GM23248 (cell line): ENCODE measurements at regions not wholly inside any gene's neighbourhood (a gene's known extent, or its start where the extent isn't known, plus 50 kb on each side); places are given as distances from the start of the nearest gene placed in this dataset.

Source experiments
- EZH2 ChIP-seq: fragments of 200-600 bp; sonication (generic); IDR thresholded peaks from 2 replicates; pipeline ENCODE4 v1.6.1; 2018; ENCODE audit warnings: antibody characterized with exemption, mild to moderate bottlenecking; ENCODE audit not compliant: insufficient read depth, poor library complexity, severe bottlenecking
- EZH2phosphoT487 ChIP-seq: fragments of 200-600 bp; sonication (generic); IDR thresholded peaks from 2 replicates; pipeline ENCODE4 v1.6.1; 2018; ENCODE audit warnings: antibody characterized with exemption, moderate library complexity, mild to moderate bottlenecking, low read depth; ENCODE audit not compliant: insufficient read depth

DNA sequence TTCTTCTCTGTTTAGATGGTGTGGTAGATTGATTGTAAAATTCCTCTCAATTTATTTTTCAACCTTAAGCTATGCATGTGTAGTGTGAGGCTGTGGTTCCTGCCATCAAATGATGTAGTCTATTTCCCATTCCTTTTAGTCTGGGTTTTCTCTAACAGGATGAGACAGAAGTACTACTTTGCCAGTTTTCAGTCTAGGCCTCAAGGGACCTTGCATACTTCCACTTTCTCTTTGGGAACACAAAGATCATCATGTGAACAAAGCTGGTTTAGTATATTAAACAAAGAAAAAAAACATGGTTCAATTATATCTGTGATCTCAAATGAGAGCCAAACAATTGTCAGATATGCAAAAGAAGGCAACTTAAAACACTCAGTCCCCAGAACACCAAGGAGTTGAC lies 1284.0 kb downstream of the RAPGEF2 start:
- TF ChIP-seq EZH2phosphoT487, result no peak
- no peak for TF ChIP-seq EZH2
